SK-N-SH treated with all-trans-retinoic acid at 6 μM for 48 hours (cell line): ENCODE measurements at regions not wholly inside any gene's neighbourhood (a gene's known extent, or its start where the extent isn't known, plus 50 kb on each side); places are given as distances from the start of the nearest gene placed in this dataset.
"Not testable (repeated sequence)": the region's sequence is repeated elsewhere in the genome, so short reads cannot be mapped to it uniquely, and the experiment has no call there.

Experiments
- ATAC-seq: fragments of 200-7000 bp; cut with Tn5 transposase; 3 replicates; pipeline ENCODE4 v1.9.1; 2020; ENCODE audit warnings: mild to moderate bottlenecking, moderate library complexity
- ARNTL ChIP-seq: fragments of 450-650 bp; formaldehyde crosslinking; IDR thresholded peaks from 2 replicates; pipeline ENCODE4 v1.5.0; 2020; ENCODE audit warnings: low read depth, mild to moderate bottlenecking, moderate library complexity, borderline replicate concordance
- BACH2 ChIP-seq: fragments of 250-450 bp; sonication (Bioruptor Pico); IDR thresholded peaks from 2 replicates; pipeline ENCODE4 v1.9.0; 2021; ENCODE audit warnings: mild to moderate bottlenecking, borderline replicate concordance
- ESRRG ChIP-seq: fragments of 250-450 bp; sonication (Bioruptor Pico); IDR thresholded peaks from 2 replicates; pipeline ENCODE4 v1.6.1; 2021; ENCODE audit warnings: mild to moderate bottlenecking
- GLIS3 ChIP-seq: fragments of 250-450 bp; sonication (Bioruptor Pico); IDR thresholded peaks from 2 replicates; pipeline ENCODE4 v1.5.0; 2020; ENCODE audit warnings: mild to moderate bottlenecking, moderate library complexity
- ISL1 ChIP-seq: fragments of 250-450 bp; sonication (Bioruptor Pico); IDR thresholded peaks from 2 replicates; pipeline ENCODE4 v2.1.2; 2022; ENCODE audit warnings: mild to moderate bottlenecking, moderate library complexity
- OSR1 ChIP-seq: fragments of 250-450 bp; sonication (Bioruptor Pico); IDR thresholded peaks from 2 replicates; pipeline ENCODE4 v1.8.0; 2022; ENCODE audit warnings: moderate library complexity, mild to moderate bottlenecking, inconsistent platforms
- SNAI2 ChIP-seq: fragments of 250-450 bp; sonication (Bioruptor Pico); IDR thresholded peaks from 2 replicates; pipeline ENCODE4 v1.5.0; 2020; ENCODE audit warnings: mild to moderate bottlenecking, moderate library complexity
- TCF4 ChIP-seq: fragments of 250-450 bp; sonication (Bioruptor Pico); IDR thresholded peaks from 2 replicates; pipeline ENCODE4 v1.8.0; 2021; ENCODE audit warnings: mild to moderate bottlenecking, moderate library complexity, borderline replicate concordance
- TOX ChIP-seq: fragments of 250-450 bp; sonication (Bioruptor Pico); IDR thresholded peaks from 2 replicates; pipeline ENCODE4 v1.8.0; 2021; ENCODE audit warnings: mild to moderate bottlenecking, moderate library complexity, borderline replicate concordance
- ZC3H10 ChIP-seq: fragments of 250-450 bp; sonication (Bioruptor Pico); IDR thresholded peaks from 2 replicates; pipeline ENCODE4 v1.5.1; 2021; ENCODE audit warnings: mild to moderate bottlenecking, moderate library complexity
- ZFP3 ChIP-seq: fragments of 250-450 bp; sonication (Bioruptor Pico); IDR thresholded peaks from 2 replicates; pipeline ENCODE4 v1.5.0; 2020; ENCODE audit warnings: mild to moderate bottlenecking, moderate library complexity
- ZFP30 ChIP-seq: fragments of 450-650 bp; formaldehyde crosslinking; IDR thresholded peaks from 2 replicates; pipeline ENCODE4 v1.5.0; 2022; ENCODE audit warnings: mild to moderate bottlenecking, moderate library complexity
- ZNF565 ChIP-seq: fragments of 450-650 bp; formaldehyde crosslinking; conservative IDR thresholded peaks from 2 replicates; pipeline ENCODE4 v1.5.0; 2020; ENCODE audit warnings: low read depth, mild to moderate bottlenecking, moderate library complexity
- ZNF70 ChIP-seq: fragments of 450-650 bp; formaldehyde crosslinking; IDR thresholded peaks from 2 replicates; pipeline ENCODE4 v1.5.0; 2020; ENCODE audit warnings: mild to moderate bottlenecking, moderate library complexity
- ZNF8 ChIP-seq: fragments of 450-650 bp; formaldehyde crosslinking; IDR thresholded peaks from 2 replicates; pipeline ENCODE4 v1.5.0; 2020; ENCODE audit warnings: mild to moderate bottlenecking, moderate library complexity
- TF ChIP-seq, protein P1 (sequence below): fragments of 250-450 bp; sonication (Bioruptor Pico); IDR thresholded peaks from 2 replicates; pipeline ENCODE4 v1.5.0; 2020; ENCODE audit warnings: mild to moderate bottlenecking, moderate library complexity
- TF ChIP-seq, protein P2 (sequence below): fragments of 250-450 bp; sonication (Bioruptor Pico); IDR thresholded peaks from 2 replicates; pipeline ENCODE4 v1.5.1; 2021; ENCODE audit warnings: mild to moderate bottlenecking, moderate library complexity
- TF ChIP-seq, protein P3 (sequence below): fragments of 250-450 bp; sonication (Bioruptor Pico); IDR thresholded peaks from 2 replicates; pipeline ENCODE4 v1.8.0; 2021; ENCODE audit warnings: low read depth, mild to moderate bottlenecking, moderate library complexity, borderline replicate concordance
- TF ChIP-seq, protein P4 (sequence below): fragments of 250-450 bp; sonication (Bioruptor Pico); IDR thresholded peaks from 2 replicates; pipeline ENCODE4 v1.5.1; 2020; ENCODE audit warnings: low read depth, mild to moderate bottlenecking, moderate library complexity

DNA sequence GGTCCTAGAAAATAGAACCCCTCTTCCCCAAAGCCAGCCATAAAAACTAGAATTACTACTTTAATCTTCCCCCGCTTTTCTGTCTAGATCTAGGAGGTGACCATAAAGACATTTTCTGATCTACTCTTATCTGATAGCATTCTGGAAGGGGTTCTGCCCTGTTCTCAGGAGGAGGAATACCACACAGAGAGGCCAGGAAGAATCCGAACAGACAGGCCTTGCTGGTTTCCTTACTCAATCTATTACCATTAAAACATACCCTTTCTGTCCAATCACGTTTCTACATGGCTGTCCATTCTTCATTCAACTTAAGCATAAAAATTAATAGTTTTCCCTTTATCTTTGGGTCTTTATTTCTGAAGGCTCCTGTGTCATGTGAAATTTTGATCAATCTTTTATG is 198.7 kb downstream of the GPAT3 start:
- no peak for ATAC-seq
- no peak for TF ChIP-seq ESRRG (CRISPR knock-in tag)
- TF ChIP-seq, protein P1, sequence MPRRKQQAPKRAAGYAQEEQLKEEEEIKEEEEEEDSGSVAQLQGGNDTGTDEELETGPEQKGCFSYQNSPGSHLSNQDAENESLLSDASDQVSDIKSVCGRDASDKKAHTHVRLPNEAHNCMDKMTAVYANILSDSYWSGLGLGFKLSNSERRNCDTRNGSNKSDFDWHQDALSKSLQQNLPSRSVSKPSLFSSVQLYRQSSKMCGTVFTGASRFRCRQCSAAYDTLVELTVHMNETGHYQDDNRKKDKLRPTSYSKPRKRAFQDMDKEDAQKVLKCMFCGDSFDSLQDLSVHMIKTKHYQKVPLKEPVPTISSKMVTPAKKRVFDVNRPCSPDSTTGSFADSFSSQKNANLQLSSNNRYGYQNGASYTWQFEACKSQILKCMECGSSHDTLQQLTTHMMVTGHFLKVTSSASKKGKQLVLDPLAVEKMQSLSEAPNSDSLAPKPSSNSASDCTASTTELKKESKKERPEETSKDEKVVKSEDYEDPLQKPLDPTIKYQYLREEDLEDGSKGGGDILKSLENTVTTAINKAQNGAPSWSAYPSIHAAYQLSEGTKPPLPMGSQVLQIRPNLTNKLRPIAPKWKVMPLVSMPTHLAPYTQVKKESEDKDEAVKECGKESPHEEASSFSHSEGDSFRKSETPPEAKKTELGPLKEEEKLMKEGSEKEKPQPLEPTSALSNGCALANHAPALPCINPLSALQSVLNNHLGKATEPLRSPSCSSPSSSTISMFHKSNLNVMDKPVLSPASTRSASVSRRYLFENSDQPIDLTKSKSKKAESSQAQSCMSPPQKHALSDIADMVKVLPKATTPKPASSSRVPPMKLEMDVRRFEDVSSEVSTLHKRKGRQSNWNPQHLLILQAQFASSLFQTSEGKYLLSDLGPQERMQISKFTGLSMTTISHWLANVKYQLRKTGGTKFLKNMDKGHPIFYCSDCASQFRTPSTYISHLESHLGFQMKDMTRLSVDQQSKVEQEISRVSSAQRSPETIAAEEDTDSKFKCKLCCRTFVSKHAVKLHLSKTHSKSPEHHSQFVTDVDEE: no peak
- TF ChIP-seq TCF4: no peak
- no peak for TF ChIP-seq ZNF70 (CRISPR knock-in tag)
- no peak for TF ChIP-seq OSR1 (CRISPR knock-in tag)
- no peak for TF ChIP-seq TOX (CRISPR knock-in tag)
- no peak for TF ChIP-seq ZC3H10
- no peak for TF ChIP-seq ZNF565
- no peak for TF ChIP-seq ZNF8 (CRISPR knock-in tag)
- TF ChIP-seq ARNTL: no peak
- TF ChIP-seq, protein P2, sequence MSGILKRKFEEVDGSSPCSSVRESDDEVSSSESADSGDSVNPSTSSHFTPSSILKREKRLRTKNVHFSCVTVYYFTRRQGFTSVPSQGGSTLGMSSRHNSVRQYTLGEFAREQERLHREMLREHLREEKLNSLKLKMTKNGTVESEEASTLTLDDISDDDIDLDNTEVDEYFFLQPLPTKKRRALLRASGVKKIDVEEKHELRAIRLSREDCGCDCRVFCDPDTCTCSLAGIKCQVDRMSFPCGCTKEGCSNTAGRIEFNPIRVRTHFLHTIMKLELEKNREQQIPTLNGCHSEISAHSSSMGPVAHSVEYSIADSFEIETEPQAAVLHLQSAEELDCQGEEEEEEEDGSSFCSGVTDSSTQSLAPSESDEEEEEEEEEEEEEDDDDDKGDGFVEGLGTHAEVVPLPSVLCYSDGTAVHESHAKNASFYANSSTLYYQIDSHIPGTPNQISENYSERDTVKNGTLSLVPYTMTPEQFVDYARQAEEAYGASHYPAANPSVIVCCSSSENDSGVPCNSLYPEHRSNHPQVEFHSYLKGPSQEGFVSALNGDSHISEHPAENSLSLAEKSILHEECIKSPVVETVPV (CRISPR knock-in tag): no peak
- no peak for TF ChIP-seq ZFP3 (CRISPR knock-in tag)
- no peak for TF ChIP-seq GLIS3 (CRISPR knock-in tag)
- no peak for TF ChIP-seq BACH2 (CRISPR knock-in tag)
- no peak for TF ChIP-seq ZFP30 (CRISPR knock-in tag)

DNA sequence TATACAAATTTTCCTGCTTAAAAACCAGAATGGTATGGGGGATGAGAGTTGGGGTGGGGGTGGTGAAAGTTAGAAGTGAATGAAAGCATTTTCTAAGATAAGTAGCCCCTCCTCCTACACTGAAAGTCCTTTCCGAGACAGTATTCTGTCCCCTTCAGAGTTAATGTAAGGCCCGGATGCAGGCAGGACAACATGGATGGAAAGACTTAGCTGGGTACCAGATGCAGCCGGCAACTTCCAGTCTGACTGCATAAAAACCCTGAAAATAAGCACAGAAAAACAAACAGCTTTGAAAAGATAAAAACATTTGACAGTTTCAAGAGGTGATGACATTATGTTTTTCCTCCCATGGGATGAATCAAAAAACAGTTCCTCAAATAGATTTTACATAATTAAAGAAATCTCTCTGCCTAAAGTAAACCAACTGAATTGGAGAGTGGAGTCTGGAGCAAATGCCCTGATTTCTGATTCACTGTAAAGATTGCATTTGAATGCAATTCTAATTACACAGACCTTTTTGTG is 196.3 kb downstream of the GPAT3 start:
- ATAC-seq: no peak
- TF ChIP-seq TCF4 (no peak), ZC3H10 (no peak), SNAI2 (no peak), TOX (CRISPR knock-in tag) (no peak), ISL1 (CRISPR knock-in tag) (no peak), OSR1 (CRISPR knock-in tag) (no peak), ZFP30 (CRISPR knock-in tag) (no peak), ZNF565 (no peak)
- TF ChIP-seq, protein P1: no peak
- TF ChIP-seq, protein P3, sequence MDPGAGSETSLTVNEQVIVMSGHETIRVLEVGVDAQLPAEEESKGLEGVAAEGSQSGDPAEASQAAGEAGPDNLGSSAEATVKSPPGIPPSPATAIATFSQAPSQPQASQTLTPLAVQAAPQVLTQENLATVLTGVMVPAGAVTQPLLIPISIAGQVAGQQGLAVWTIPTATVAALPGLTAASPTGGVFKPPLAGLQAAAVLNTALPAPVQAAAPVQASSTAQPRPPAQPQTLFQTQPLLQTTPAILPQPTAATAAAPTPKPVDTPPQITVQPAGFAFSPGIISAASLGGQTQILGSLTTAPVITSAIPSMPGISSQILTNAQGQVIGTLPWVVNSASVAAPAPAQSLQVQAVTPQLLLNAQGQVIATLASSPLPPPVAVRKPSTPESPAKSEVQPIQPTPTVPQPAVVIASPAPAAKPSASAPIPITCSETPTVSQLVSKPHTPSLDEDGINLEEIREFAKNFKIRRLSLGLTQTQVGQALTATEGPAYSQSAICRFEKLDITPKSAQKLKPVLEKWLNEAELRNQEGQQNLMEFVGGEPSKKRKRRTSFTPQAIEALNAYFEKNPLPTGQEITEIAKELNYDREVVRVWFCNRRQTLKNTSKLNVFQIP (CRISPR knock-in tag): no peak
- TF ChIP-seq, protein P4, sequence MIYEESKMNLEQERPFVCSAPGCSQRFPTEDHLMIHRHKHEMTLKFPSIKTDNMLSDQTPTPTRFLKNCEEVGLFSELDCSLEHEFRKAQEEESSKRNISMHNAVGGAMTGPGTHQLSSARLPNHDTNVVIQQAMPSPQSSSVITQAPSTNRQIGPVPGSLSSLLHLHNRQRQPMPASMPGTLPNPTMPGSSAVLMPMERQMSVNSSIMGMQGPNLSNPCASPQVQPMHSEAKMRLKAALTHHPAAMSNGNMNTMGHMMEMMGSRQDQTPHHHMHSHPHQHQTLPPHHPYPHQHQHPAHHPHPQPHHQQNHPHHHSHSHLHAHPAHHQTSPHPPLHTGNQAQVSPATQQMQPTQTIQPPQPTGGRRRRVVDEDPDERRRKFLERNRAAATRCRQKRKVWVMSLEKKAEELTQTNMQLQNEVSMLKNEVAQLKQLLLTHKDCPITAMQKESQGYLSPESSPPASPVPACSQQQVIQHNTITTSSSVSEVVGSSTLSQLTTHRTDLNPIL: no peak

DNA sequence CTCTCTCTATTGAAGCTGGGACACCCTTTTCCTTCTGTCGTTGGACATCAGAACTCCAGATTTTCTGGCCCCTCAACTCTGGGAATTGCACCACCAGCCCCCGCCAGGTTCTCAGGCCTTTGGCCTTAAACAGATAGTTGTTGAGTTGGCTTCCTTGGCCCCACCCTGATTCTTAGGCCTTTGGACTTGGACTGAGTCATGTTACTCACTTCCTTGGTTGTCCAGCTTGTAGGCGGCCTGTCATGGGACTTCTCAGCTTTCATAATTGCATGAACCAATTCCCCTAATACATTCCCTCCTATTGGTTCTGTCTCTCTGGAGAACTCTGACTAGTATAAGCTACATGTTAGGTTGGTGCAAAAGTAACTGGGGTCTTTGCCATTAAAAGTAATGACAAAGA is 195.7 kb downstream of the GPAT3 start:
- no peak for TF ChIP-seq ZNF565
- ATAC-seq: no peak

DNA sequence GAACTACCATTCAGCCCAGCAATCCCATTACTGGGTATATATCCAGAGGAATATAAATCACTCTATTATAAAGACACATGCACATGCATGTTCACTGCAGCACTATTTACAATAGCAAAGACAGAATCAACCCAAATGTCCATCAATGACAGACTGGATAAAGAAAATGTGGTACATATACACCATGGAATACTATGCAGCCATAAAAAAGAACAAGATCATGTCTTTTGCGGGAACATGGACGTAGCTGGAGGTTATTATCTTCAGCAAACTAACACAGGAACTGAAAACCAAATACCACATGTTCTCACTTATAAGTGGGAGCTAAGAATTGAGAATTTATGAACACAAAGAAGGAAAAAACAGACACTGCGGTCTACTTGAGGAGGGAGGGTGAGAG is 195.1 kb downstream of the GPAT3 start:
- not testable (repeated sequence) for ATAC-seq
